ENCODE measurements at regions not wholly inside any gene's neighbourhood (a gene's known extent, or its start where the extent isn't known, plus 50 kb on each side); places are given as distances from the start of the nearest gene placed in this dataset.

DNA sequence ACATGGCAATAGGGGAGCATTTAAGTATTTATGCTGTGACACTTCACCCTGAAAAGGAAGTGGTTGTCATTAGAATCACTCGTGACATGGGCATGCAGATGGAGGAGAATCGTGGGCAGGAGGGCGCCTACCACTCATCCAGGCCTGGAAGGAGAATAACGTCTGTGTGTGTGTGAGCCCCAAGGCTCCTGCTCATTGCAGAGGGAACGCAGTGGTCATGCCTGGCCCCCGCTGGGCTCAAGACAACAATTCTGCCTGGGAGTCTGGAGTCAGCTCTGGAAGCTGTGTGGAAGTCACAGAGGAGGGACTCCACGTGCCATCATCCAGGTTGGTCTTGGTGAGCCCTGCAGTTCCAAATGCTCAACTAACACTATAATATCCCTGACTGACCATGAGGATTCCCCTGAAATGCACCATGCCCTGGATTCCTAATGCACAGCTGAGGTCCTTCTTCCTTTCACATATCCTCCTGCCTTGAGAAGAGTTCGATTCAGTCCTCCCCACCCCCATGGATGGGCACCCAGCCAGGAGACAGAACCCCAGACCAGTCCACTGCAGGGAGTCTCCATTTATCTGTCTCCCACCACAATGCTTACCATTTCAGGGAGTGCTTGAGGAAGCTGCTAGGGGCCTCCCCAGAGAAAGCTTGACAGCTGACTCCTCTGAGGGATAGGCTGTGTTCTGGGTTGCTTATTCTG is 446.9 kb upstream of the B3GAT1 start:
- DNase-seq (ENCODE audit: unreplicated experiment) = no peak
- no TSS peak for BruUV-seq (replicated peaks)

DNA sequence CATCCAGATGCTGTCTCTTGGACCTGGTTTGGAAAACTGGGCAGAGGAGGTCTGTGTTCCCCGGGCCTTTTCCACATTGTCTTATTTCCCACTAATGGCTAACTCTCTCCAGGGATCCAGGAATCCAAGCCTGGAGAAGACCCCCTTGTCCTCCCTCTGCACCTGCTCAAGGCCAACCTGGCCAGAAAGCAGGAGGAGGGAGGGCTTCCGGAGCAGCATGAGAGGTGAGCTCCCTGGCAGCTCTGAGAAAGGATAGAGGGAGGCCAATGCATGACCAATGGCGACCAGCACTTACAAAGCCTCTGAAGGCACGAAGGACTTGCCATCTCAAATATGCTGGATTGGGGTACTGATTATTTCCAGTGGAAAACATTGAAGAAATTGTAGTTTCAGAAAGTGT is 445.0 kb upstream of the B3GAT1 start:
- no peaks in the 10 kb centered on the region for H3K36me3 Mint-ChIP-seq (ENCODE audit: insufficient read depth, unreplicated experiment)
- intact Hi-C loops (cut with micrococcal nuclease) = no loop called here
- peaks cover 27% of the 10 kb centered on the region for H3K9me3 Mint-ChIP-seq (ENCODE audit: unreplicated experiment)
- ChIA-PET POLR2A (no interaction called here), CTCF (interaction anchor here (0.8 kb wide), 1 partner anchor 524 kb away, joined by 3 read pairs; no protein-coding TSS in a partner anchor)
- H3K4me3 Mint-ChIP-seq (ENCODE audit: unreplicated experiment) = no peak overlapping the region
- H3K27me3 Mint-ChIP-seq (ENCODE audit: insufficient read depth, unreplicated experiment) = no peaks in the 10 kb centered on the region
- no peak for TF ChIP-seq CTCF (IDR thresholded peaks at IDR 0.05; ENCODE audit: unreplicated experiment)
- no peak overlapping the region for H3K27ac Mint-ChIP-seq (ENCODE audit: low read depth, unreplicated experiment)
- BruUV-seq (replicated peaks) = no TSS peak
- DNase-seq (ENCODE audit: unreplicated experiment) = no peak
- no peaks in the 10 kb centered on the region for H3K4me1 Mint-ChIP-seq (ENCODE audit: insufficient read depth, unreplicated experiment)

More for the DNA sequence above, 446.9 kb upstream of the B3GAT1 start:
- no peaks in the 10 kb centered on the region for H3K4me1 Mint-ChIP-seq (ENCODE audit: insufficient read depth, unreplicated experiment)
- ChIA-PET POLR2A (no interaction called here), CTCF (interaction anchor here (0.6 to 1.1 kb wide), 2 partner anchors 10 to 1487 kb away, joined by 3 to 5 read pairs; no protein-coding TSS in a partner anchor)
- no peaks in the 10 kb centered on the region for H3K36me3 Mint-ChIP-seq (ENCODE audit: insufficient read depth, unreplicated experiment)
- peaks cover 27% of the 10 kb centered on the region for H3K9me3 Mint-ChIP-seq (ENCODE audit: unreplicated experiment)
- intact Hi-C loops (cut with micrococcal nuclease) = no loop called here
- TF ChIP-seq CTCF (IDR thresholded peaks at IDR 0.05; ENCODE audit: unreplicated experiment) = no peak
- H3K27me3 Mint-ChIP-seq (ENCODE audit: insufficient read depth, unreplicated experiment) = no peaks in the 10 kb centered on the region
- no peak overlapping the region for H3K4me3 Mint-ChIP-seq (ENCODE audit: unreplicated experiment)
- H3K27ac Mint-ChIP-seq (ENCODE audit: low read depth, unreplicated experiment) = no peak overlapping the region

- Mint-ChIP-seq H3K9me3 (ENCODE audit: unreplicated experiment) (peaks cover 26% of the 10 kb centered on the region), H3K4me3 (ENCODE audit: unreplicated experiment) (no peak overlapping the region), H3K27ac (ENCODE audit: low read depth, unreplicated experiment) (no peak overlapping the region), H3K36me3 (ENCODE audit: insufficient read depth, unreplicated experiment) (no peaks in the 10 kb centered on the region), H3K27me3 (ENCODE audit: insufficient read depth, unreplicated experiment) (no peaks in the 10 kb centered on the region), H3K4me1 (ENCODE audit: insufficient read depth, unreplicated experiment) (no peaks in the 10 kb centered on the region)
- CTCF ChIA-PET = interaction anchor here (0.5 to 0.8 kb wide), 2 partner anchors 524 to 594 kb away, joined by 3 to 5 read pairs; no protein-coding TSS in a partner anchor
- intact Hi-C loops (cut with micrococcal nuclease) = no loop called here
- no peak for TF ChIP-seq CTCF (IDR thresholded peaks at IDR 0.05; ENCODE audit: unreplicated experiment)
- POLR2A ChIA-PET = no interaction called here
- no peak for DNase-seq (ENCODE audit: unreplicated experiment)
- BruUV-seq (replicated peaks) = no TSS peak
Measured at GRCh38 chr11:134856056-134856971, 444.3 kb upstream of the B3GAT1 start.

All from MCF 10A (cell line).